GM23338 (cell line): ENCODE measurements at regions not wholly inside any gene's neighbourhood (a gene's known extent, or its start where the extent isn't known, plus 50 kb on each side); places are given as distances from the start of the nearest gene placed in this dataset.

Experiments
- CREB1 ChIP-seq: fragments of 250-450 bp; sonication (Bioruptor Pico); IDR thresholded peaks from 2 replicates; pipeline ENCODE4 v1.5.0; 2020; ENCODE audit warnings: low read depth, mild to moderate bottlenecking, moderate library complexity
- CTCF ChIP-seq, 2 experiments: fragments of 200-600 bp in 1 of 2; sonication (generic) in 1 of 2; conservative IDR thresholded peaks; 2 replicates each; pipeline versions ENCODE4 v1.5.1 to v1.6.1; 2016 to 2017; ENCODE audit warnings: antibody characterized with exemption in 2 of 2, low read depth in 2 of 2, mild to moderate bottlenecking in 2 of 2, moderate library complexity in 1 of 2
- EZH2 ChIP-seq: fragments of 200-600 bp; sonication (generic); IDR thresholded peaks from one replicate; pipeline ENCODE4 v1.8.0; 2017; ENCODE audit warnings: antibody characterized with exemption, mild to moderate bottlenecking, low read depth; ENCODE audit not compliant: unreplicated experiment
- EZH2phosphoT487 ChIP-seq: fragments of 200-600 bp; sonication (generic); IDR thresholded peaks from one replicate; pipeline ENCODE4 v1.8.1; 2018; ENCODE audit warnings: antibody characterized with exemption; ENCODE audit not compliant: unreplicated experiment
- JUNB ChIP-seq: IDR thresholded peaks from one replicate; pipeline ENCODE4 v1.6.1; 2016; ENCODE audit warnings: antibody characterized with exemption; ENCODE audit not compliant: unreplicated experiment
- NANOG ChIP-seq: IDR thresholded peaks from 2 replicates; pipeline ENCODE4 v1.6.1; 2016; ENCODE audit warnings: antibody characterized with exemption, borderline replicate concordance
- POLR2AphosphoS5 ChIP-seq: IDR thresholded peaks from 2 replicates; pipeline ENCODE4 v1.6.1; 2016; ENCODE audit warnings: antibody characterized with exemption, low read depth
- REST ChIP-seq: IDR thresholded peaks from one replicate; pipeline ENCODE4 v1.6.1; 2018; ENCODE audit warnings: antibody characterized with exemption; ENCODE audit not compliant: unreplicated experiment
- STAT1 ChIP-seq: IDR thresholded peaks from one replicate; pipeline ENCODE4 v1.6.1; 2016; ENCODE audit warnings: antibody characterized with exemption; ENCODE audit not compliant: unreplicated experiment
- ZNF114 ChIP-seq: fragments of 250-450 bp; sonication (Bioruptor Pico); IDR thresholded peaks from 2 replicates; pipeline ENCODE4 v1.5.0; 2020; ENCODE audit warnings: mild to moderate bottlenecking, moderate library complexity
- ZNF331 ChIP-seq: fragments of 250-450 bp; sonication (Bioruptor Pico); IDR thresholded peaks from 2 replicates; pipeline ENCODE4 v1.5.0; 2020; ENCODE audit warnings: low read depth, mild to moderate bottlenecking, moderate library complexity
- ZNF462 ChIP-seq: fragments of 250-450 bp; sonication (Bioruptor Pico); IDR thresholded peaks from 2 replicates; pipeline ENCODE4 v1.5.0; 2020; ENCODE audit warnings: mild to moderate bottlenecking, moderate library complexity

- TF ChIP-seq REST (no peak), CTCF (conservative IDR thresholded peaks at IDR 0.05; ENCODE audit: low read depth in 2 of 2) (no peak), EZH2 (no peak), POLR2AphosphoS5 (no peak), NANOG (no peak), EZH2phosphoT487 (no peak), STAT1 (no peak), JUNB (no peak), ZNF331 (no peak), ZNF462 (no peak), CREB1 (CRISPR knock-in tag) (no peak), ZNF114 (CRISPR knock-in tag) (no peak)
Observed at GRCh38 chr6:30798494-30798893, 54.1 kb upstream of the IER3 start.
